Suprapubic skin (tissue), 4 donors: ENCODE measurements at regions not wholly inside any gene's neighbourhood (a gene's known extent, or its start where the extent isn't known, plus 50 kb on each side); places are given as distances from the start of the nearest gene placed in this dataset.

ENCODE experiments used
- DNase-seq, 2 donors: peaks; one replicate each; pipeline ENCODE4 v3.0.0-alpha.2; 2019; ENCODE audit warnings: low spot score in 2 of 2
- H3K27ac ChIP-seq: fragments of 200-600 bp; sonication (generic); one replicate; pipeline ENCODE4 v1.5.1; 2019
- H3K27me3 ChIP-seq: fragments of 200-600 bp; sonication (generic); one replicate; pipeline ENCODE4 v1.5.1; 2019
- H3K36me3 ChIP-seq: fragments of 200-600 bp; sonication (generic); one replicate; pipeline ENCODE4 v1.5.1; 2019
- H3K4me1 ChIP-seq: fragments of 200-600 bp; sonication (generic); one replicate; pipeline ENCODE4 v1.5.1; 2019
- H3K4me3 ChIP-seq: fragments of 200-600 bp; sonication (generic); one replicate; pipeline ENCODE4 v1.5.1; 2019; ENCODE audit warnings: mild to moderate bottlenecking
- H3K9me3 ChIP-seq: fragments of 200-600 bp; sonication (generic); one replicate; pipeline ENCODE4 v1.5.1; 2019
- EP300 ChIP-seq: sonication (generic); formaldehyde crosslinking; IDR thresholded peaks from one replicate; pipeline ENCODE4 v1.6.1; 2017; ENCODE audit warnings: antibody characterized with exemption
- POLR2A ChIP-seq, 2 donors: fragments of 450-650 bp; IDR thresholded peaks; one replicate each; pipeline ENCODE4 v1.6.1; 2017; ENCODE audit warnings: antibody characterized with exemption in 2 of 2, mild to moderate bottlenecking in 2 of 2, moderate library complexity in 2 of 2
- POLR2AphosphoS5 ChIP-seq, 3 donors: sonication (generic); formaldehyde crosslinking; IDR thresholded peaks; one replicate each; pipeline ENCODE4 v1.6.1; 2017; ENCODE audit warnings: antibody characterized with exemption in 3 of 3
- WGBS: methylation state at CpG from one replicate; pipeline ENCODE4 v1.1.5; 2018; 5-methylcytosine and 5-hydroxymethylcytosine counted together
- TF ChIP-seq, protein P1 (sequence below), 2 donors: fragments of 200-600 bp in 1 of 2; fragments of 450-650 bp in 1 of 2; sonication (generic) in 1 of 2; IDR thresholded peaks; one replicate each; pipeline ENCODE4 v1.5.1; 2016 to 2019; ENCODE audit warnings: antibody characterized with exemption in 2 of 2, mild to moderate bottlenecking in 1 of 2, moderate library complexity in 1 of 2

DNA sequence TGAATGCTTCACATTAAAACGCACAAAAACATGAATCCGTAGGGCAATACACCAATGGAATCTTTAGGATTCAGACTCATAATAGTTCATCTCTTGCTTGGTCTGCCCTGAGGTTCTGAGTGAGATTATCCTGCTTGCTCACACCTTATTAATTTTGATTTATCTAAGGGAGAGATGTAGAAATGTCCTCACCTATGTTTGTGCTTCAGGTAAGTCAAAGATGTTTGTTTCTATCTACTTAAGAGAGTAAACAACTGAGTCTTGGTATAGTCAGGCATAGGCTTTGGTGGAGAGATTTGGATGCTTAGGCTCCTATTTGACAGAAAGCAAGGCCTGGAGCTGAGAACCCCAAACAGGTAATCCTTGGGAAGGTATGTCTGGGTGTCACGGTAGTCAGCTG, 231.0 kb upstream of the TNP1 start:
- Histone ChIP-seq H3K27me3 (no peaks in the 10 kb centered on the region), H3K4me1 (no peaks in the 10 kb centered on the region), H3K27ac (no peak overlapping the region), H3K36me3 (no peaks in the 10 kb centered on the region), H3K9me3 (no peaks in the 10 kb centered on the region), H3K4me3 (no peak overlapping the region)
- 89% methylated on average over 3 of the region's 3 CpGs for WGBS
- TF ChIP-seq EP300 (no peak), POLR2AphosphoS5 (IDR thresholded peaks at IDR 0.05) (no peak), POLR2A (IDR thresholded peaks at IDR 0.05) (no peak)
- TF ChIP-seq, protein P1, sequence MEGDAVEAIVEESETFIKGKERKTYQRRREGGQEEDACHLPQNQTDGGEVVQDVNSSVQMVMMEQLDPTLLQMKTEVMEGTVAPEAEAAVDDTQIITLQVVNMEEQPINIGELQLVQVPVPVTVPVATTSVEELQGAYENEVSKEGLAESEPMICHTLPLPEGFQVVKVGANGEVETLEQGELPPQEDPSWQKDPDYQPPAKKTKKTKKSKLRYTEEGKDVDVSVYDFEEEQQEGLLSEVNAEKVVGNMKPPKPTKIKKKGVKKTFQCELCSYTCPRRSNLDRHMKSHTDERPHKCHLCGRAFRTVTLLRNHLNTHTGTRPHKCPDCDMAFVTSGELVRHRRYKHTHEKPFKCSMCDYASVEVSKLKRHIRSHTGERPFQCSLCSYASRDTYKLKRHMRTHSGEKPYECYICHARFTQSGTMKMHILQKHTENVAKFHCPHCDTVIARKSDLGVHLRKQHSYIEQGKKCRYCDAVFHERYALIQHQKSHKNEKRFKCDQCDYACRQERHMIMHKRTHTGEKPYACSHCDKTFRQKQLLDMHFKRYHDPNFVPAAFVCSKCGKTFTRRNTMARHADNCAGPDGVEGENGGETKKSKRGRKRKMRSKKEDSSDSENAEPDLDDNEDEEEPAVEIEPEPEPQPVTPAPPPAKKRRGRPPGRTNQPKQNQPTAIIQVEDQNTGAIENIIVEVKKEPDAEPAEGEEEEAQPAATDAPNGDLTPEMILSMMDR (IDR thresholded peaks at IDR 0.05) = no peak
- no peak for DNase-seq

DNA sequence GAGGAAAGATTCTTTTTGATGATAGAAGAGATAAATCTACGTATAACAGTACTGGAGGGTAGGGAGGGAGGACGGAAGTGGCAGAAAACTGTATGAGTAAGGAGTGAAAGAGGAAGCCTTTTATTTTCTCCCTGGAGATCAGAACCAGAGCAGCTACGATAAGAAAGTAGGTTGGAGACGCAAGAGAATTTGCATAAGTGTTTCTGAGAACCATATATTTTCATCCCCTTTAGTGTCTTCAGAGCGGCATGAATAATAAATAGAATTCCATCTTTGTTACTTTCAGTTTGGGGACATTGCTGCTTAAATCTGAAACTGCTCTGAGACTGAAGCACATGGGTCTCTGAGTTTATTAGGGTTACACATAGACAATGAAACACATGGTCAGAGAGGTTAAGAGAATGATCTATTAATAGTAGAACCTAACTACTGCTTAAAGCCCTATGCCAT, 230.2 kb upstream of the TNP1 start:
- no peak overlapping the region for H3K27ac ChIP-seq
- H3K4me3 ChIP-seq = no peak overlapping the region
- 25% methylated on average over 5 of the region's 5 CpGs for WGBS
- TF ChIP-seq, protein P1 (IDR thresholded peaks at IDR 0.05) = no peak
- no peak for TF ChIP-seq EP300
- TF ChIP-seq POLR2AphosphoS5 (IDR thresholded peaks at IDR 0.05) = no peak
- TF ChIP-seq POLR2A (IDR thresholded peaks at IDR 0.05) = no peak
- no peak for DNase-seq
- no peaks in the 10 kb centered on the region for H3K9me3 ChIP-seq
- no peaks in the 10 kb centered on the region for H3K27me3 ChIP-seq
- H3K36me3 ChIP-seq = no peaks in the 10 kb centered on the region
- no peaks in the 10 kb centered on the region for H3K4me1 ChIP-seq

DNA sequence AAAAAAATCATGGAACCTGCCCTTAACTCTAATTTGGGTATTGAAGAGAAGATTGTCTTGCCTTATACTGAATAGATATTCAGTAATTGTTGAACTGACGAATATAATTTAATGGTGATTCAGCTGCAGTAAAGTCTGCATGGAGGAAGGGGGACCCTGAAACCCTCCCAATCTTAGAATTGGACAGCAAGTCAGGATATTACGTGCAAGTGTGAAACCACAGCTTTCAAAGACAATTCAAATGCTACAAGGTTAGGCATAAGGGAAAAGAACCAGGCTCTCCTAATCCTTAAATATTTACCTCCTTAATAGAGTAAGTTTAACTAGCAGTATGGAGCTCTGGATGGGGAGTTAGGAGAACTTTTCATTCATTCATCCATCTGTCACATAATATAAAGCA, 226.9 kb upstream of the TNP1 start:
- Histone ChIP-seq H3K4me1 (no peaks in the 10 kb centered on the region), H3K27me3 (no peaks in the 10 kb centered on the region), H3K36me3 (no peaks in the 10 kb centered on the region), H3K27ac (no peak overlapping the region), H3K4me3 (no peak overlapping the region), H3K9me3 (no peaks in the 10 kb centered on the region)
- TF ChIP-seq POLR2A (IDR thresholded peaks at IDR 0.05) (no peak), POLR2AphosphoS5 (IDR thresholded peaks at IDR 0.05) (no peak), EP300 (no peak)
- TF ChIP-seq, protein P1 (IDR thresholded peaks at IDR 0.05) = no peak
- WGBS = 84% methylated on average over 2 of the region's 2 CpGs
- DNase-seq = no peak

DNA sequence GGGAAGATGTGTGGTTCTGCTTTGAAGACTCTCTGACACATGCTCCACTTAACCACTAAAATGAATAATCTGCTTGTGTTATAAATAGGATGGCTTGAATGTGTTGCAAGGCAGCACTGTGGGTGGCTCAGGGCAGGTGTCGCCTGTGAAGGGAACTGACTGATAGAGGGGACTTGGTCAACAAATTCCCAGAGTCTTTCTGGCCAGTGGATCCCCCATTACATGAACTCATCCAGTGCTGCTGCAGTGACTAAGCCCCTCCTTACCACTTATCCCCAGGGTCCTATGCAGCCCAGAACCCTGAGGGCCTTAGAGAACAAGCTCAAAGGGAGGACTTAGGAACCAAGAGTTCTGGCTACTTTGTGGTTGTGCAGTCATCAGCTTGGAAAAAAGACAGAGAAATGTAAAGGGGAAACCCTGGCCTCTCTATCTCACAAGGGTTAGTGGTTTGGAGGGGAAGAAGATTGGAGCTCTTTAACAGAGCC, 226.2 kb upstream of the TNP1 start:
- TF ChIP-seq, protein P1 (IDR thresholded peaks at IDR 0.05) = no peak
- TF ChIP-seq EP300 (no peak), POLR2A (IDR thresholded peaks at IDR 0.05) (no peak), POLR2AphosphoS5 (IDR thresholded peaks at IDR 0.05) (no peak)
- Histone ChIP-seq H3K4me1 (no peaks in the 10 kb centered on the region), H3K36me3 (no peaks in the 10 kb centered on the region), H3K9me3 (no peaks in the 10 kb centered on the region), H3K4me3 (no peak overlapping the region), H3K27me3 (no peaks in the 10 kb centered on the region), H3K27ac (no peak overlapping the region)
- no peak for DNase-seq
- WGBS = 100% methylated on average over 1 of the region's 1 CpG

DNA sequence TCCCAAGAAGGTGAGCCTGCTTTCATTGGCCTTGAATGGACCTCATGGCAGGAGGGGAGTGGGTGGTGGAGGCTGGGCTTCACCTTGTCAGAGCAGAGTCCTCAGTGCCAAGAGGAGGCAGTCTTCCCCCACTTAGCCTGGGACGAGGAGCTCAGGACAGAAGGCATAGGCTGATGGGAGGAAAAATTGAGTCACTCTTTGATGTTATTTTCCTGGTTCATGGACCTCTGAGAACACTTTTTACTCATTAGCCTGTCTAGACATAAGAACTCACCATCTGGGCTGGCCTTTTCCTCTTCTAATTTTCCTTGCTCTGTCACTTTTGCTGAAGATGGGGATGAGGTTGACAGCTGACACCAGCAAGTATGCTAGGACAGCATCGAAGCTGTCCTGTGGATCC, 225.7 kb upstream of the TNP1 start:
- H3K4me3 ChIP-seq = no peak overlapping the region
- 78% methylated on average over 2 of the region's 2 CpGs for WGBS

More for the DNA sequence above, 225.7 kb upstream of the TNP1 start:
- H3K9me3 ChIP-seq = no peaks in the 10 kb centered on the region
- H3K27ac ChIP-seq = no peak overlapping the region
- no peaks in the 10 kb centered on the region for H3K36me3 ChIP-seq
- H3K27me3 ChIP-seq = no peaks in the 10 kb centered on the region
- TF ChIP-seq POLR2AphosphoS5 (IDR thresholded peaks at IDR 0.05) = no peak
- no peak for TF ChIP-seq EP300
- TF ChIP-seq, protein P1 (IDR thresholded peaks at IDR 0.05) = no peak
- no peak for DNase-seq
- no peaks in the 10 kb centered on the region for H3K4me1 ChIP-seq
